ENCODE measurements at regions not wholly inside any gene's neighbourhood (a gene's known extent, or its start where the extent isn't known, plus 50 kb on each side); places are given as distances from the start of the nearest gene placed in this dataset.

DNA sequence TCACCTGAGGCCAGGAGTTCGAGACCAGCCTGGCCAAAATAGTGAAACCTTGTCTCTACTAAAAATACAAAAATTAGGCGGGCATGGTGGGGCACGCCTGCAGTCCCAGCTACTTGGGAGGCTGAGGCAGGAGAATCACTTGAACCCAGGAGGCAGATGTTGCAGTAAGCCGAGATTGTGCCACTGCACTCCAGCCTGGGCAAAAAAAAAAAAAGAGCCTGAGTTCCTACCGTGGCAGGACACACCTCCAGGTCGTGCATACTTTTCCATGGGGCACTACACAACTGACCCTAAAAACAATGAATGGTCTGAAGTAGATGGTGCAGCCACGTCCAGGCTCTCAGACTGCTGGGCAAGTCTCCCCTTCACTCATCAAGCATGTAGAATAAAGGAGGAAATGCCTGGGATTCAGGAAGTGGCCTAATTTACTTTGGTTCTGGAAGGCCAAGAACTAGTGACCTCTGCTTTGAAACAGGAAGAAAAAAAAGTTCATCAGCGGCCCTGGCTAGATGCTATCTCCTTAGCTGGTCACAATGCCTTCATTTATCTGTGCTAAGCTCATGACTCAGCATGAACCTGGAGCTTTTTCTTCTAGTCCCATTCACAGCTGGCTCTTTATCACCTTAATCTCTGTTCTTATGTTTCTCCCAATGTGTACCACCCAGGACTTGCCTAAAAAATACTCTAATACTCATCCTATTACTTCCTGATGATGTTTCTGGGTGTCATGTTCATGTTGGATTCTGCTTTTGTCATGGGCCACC, 55.8 kb upstream of the OR6J1 start:
- no peak for DNase-seq (ENCODE audit: low read depth)
- no peak overlapping the region for H3K4me3 ChIP-seq (ENCODE audit: control insufficient read depth, low read depth, low read length)
- TF ChIP-seq, protein P1, sequence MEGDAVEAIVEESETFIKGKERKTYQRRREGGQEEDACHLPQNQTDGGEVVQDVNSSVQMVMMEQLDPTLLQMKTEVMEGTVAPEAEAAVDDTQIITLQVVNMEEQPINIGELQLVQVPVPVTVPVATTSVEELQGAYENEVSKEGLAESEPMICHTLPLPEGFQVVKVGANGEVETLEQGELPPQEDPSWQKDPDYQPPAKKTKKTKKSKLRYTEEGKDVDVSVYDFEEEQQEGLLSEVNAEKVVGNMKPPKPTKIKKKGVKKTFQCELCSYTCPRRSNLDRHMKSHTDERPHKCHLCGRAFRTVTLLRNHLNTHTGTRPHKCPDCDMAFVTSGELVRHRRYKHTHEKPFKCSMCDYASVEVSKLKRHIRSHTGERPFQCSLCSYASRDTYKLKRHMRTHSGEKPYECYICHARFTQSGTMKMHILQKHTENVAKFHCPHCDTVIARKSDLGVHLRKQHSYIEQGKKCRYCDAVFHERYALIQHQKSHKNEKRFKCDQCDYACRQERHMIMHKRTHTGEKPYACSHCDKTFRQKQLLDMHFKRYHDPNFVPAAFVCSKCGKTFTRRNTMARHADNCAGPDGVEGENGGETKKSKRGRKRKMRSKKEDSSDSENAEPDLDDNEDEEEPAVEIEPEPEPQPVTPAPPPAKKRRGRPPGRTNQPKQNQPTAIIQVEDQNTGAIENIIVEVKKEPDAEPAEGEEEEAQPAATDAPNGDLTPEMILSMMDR (conservative IDR thresholded peaks at IDR 0.05; ENCODE audit: control insufficient read depth, insufficient read depth, low read depth, low read length) = no peak

DNA sequence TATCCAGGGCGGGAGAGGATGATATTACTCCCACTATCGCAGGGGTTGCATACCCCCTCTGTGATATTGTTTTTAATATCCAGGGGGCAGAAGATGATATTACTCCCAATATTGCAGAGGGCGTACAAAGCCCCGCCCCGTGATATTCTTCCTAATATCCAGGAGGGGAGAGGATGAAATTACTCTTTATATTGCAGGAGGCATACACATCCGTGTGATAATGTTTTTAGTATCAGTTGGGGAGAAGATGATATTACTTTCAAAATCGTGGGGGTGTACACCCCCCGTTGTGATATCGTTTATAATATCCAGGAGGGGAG, 52.9 kb upstream of the OXA1L start:
- H3K4me3 ChIP-seq (ENCODE audit: control insufficient read depth, low read depth, low read length) = peak overlapping the region; percentile 44
- TF ChIP-seq, protein P1 (conservative IDR thresholded peaks at IDR 0.05; ENCODE audit: control insufficient read depth, insufficient read depth, low read depth, low read length) = no peak

DNA sequence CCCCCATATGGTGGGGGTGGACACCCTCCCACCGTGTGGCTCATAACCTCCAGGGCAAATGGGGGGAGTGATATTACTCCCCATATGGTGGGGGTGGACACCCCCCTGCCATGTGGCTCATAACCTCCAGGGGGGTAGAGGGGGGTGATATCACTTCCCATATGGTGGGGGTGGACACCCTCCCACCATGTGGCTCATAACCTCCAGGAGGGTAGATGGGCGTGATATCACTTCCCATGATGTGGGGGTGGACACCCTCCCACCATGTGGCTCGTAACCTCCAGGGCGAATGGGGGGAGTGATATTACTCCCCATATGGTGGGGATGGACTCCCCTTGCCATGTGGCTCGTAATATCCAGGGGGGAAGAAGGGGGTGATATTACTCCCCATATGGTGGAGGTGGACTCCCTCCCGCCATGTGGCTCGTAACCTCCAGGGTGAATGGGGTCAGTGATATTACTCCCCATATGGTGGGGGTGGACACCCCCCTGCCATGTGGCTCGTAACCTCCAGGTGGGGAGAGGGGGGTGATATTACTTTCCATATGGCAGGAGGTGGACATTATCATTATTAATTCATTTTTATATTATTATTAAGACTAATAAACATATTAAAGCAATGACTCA, 51.2 kb upstream of the OXA1L start:
- H3K4me3 ChIP-seq (ENCODE audit: control insufficient read depth, low read depth, low read length) = no peak overlapping the region
- no peak for DNase-seq (ENCODE audit: low read depth)
- TF ChIP-seq, protein P1 (conservative IDR thresholded peaks at IDR 0.05; ENCODE audit: control insufficient read depth, insufficient read depth, low read depth, low read length) = no peak

More for the DNA sequence above, 52.9 kb upstream of the OXA1L start:
- no peak for DNase-seq (ENCODE audit: low read depth)

DNA sequence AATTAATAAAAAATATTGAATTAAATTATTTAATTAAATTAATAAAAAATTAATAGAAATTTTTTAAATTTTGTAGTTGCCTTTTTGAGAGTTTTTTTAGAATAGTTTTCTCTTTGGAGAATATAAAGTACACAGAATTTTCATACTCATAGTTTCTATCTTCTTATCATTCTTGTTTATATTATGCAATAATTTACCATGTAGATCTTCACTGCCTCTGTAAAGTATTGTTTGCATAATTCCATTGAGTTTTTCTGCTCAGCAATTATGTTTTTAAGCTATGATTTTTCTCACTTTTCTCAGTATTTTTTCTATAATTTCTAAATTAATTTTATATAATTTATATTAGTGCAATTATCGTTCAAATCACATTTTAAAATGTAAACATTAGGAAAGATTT, 50.6 kb upstream of the OXA1L start:
- H3K4me3 ChIP-seq (ENCODE audit: control insufficient read depth, low read depth, low read length) = no peak overlapping the region
- DNase-seq (ENCODE audit: low read depth) = no peak
- TF ChIP-seq, protein P1 (conservative IDR thresholded peaks at IDR 0.05; ENCODE audit: control insufficient read depth, insufficient read depth, low read depth, low read length) = no peak
